SK-N-SH (cell line): ENCODE measurements at regions not wholly inside any gene's neighbourhood (a gene's known extent, or its start where the extent isn't known, plus 50 kb on each side); places are given as distances from the start of the nearest gene placed in this dataset.

Experiments used
- CTCF ChIA-PET: fragments of 300-600, 350-600 bp; formaldehyde crosslinking; extraction: SDS; loops from one replicate; lab custom pipeline; 2021; lab: Yijun Ruan, JAX
- POLR2A ChIA-PET: fragments of 350-600 bp; sonication (Branson Sonifier 250); formaldehyde crosslinking; extraction: SDS; loops from one replicate; lab custom pipeline; 2020; ENCODE audit warnings: antibody characterized with exemption, inconsistent platforms; lab: Yijun Ruan, JAX
- DNase-seq: peaks from one replicate; pipeline ENCODE4 v3.0.0; 2012
- H2AFZ ChIP-seq: fragments of 200-600 bp; sonication (generic); 2 replicates; pipeline ENCODE4 v1.8.1; 2016; ENCODE audit warnings: antibody characterized with exemption, mild to moderate bottlenecking, low read depth
- H3F3A ChIP-seq: fragments of 200-600 bp; sonication (generic); replicated peaks from 2 replicates; pipeline ENCODE3; 2016; ENCODE audit warnings: antibody characterized with exemption, mild to moderate bottlenecking; ENCODE audit not compliant: insufficient read depth
- H3K27ac ChIP-seq, 2 experiments: fragments of 200-500 bp in 1 of 2; fragments of 200-600 bp in 1 of 2; sonication (Bioruptor generic) in 1 of 2; sonication (generic), shearing (Covaris generic) in 1 of 2; 2 replicates each; pipeline versions ENCODE4 v1.5.1 to v1.6.1; 2014 to 2016; ENCODE audit warnings: low read depth in 2 of 2, inconsistent platforms in 1 of 2, low read length in 1 of 2, mild to moderate bottlenecking in 1 of 2, mixed read lengths in 1 of 2
- H3K27me3 ChIP-seq: fragments of 200-600 bp; sonication (generic), shearing (Covaris generic); 2 replicates; pipeline ENCODE4 v1.6.1; 2016; ENCODE audit warnings: mixed run types; ENCODE audit not compliant: insufficient read depth
- H3K36me3 ChIP-seq, 2 experiments: fragments of 200-500 bp in 1 of 2; fragments of 200-600 bp in 1 of 2; sonication (Bioruptor generic) in 1 of 2; sonication (generic) in 1 of 2; replicated peaks in 1 of 2; 2 replicates each; pipeline versions ENCODE3 to v1.5.1; 2014 to 2016; ENCODE audit warnings: low read length in 1 of 2, mild to moderate bottlenecking in 1 of 2; ENCODE audit not compliant: insufficient read depth in 2 of 2, control insufficient read depth in 1 of 2
- H3K4me1 ChIP-seq, 2 experiments: fragments of 200-500 bp in 1 of 2; fragments of 200-600 bp in 1 of 2; sonication (Bioruptor generic) in 1 of 2; sonication (generic), shearing (Covaris generic) in 1 of 2; 2 replicates each; pipeline versions ENCODE4 v1.5.1 to v1.6.1; 2014 to 2016; ENCODE audit warnings: low read depth in 1 of 2, low read length in 1 of 2, mixed run types in 1 of 2; ENCODE audit not compliant: insufficient read depth in 2 of 2, control insufficient read depth in 1 of 2
- H3K4me2 ChIP-seq: fragments of 200-600 bp; sonication (generic), shearing (Covaris generic); 2 replicates; pipeline ENCODE4 v1.6.1; 2017; ENCODE audit warnings: mixed run types
- H3K4me3 ChIP-seq, 2 experiments: fragments of 200-500 bp in 1 of 2; fragments of 200-600 bp in 1 of 2; sonication (Bioruptor generic) in 1 of 2; sonication (generic), shearing (Covaris generic) in 1 of 2; 2 replicates each; pipeline versions ENCODE4 v1.5.1 to v1.8.1; 2014 to 2016; ENCODE audit warnings: low read depth in 2 of 2, inconsistent platforms in 1 of 2, low read length in 1 of 2, mild to moderate bottlenecking in 1 of 2, mixed read lengths in 1 of 2, moderate library complexity in 1 of 2
- H3K79me2 ChIP-seq: fragments of 200-600 bp; sonication (generic); 2 replicates; pipeline ENCODE4 v1.8.1; 2017; ENCODE audit warnings: mild to moderate bottlenecking; ENCODE audit not compliant: insufficient read depth
- H3K9ac ChIP-seq: fragments of 200-600 bp; sonication (generic); 2 replicates; pipeline ENCODE4 v1.6.1; 2017; ENCODE audit warnings: mixed run types
- H3K9me2 ChIP-seq: fragments of 200-600 bp; sonication (generic); 2 replicates; pipeline ENCODE4 v1.6.1; 2017; ENCODE audit warnings: mixed run types
- H3K9me3 ChIP-seq: fragments of 200-600 bp; sonication (generic); 2 replicates; pipeline ENCODE4 v1.6.1; 2017; ENCODE audit warnings: mixed run types, mild to moderate bottlenecking, moderate library complexity
- H4K20me1 ChIP-seq: fragments of 200-600 bp; sonication (generic); 2 replicates; pipeline ENCODE4 v1.6.1; 2017; ENCODE audit warnings: mild to moderate bottlenecking, mixed run types; ENCODE audit not compliant: insufficient read depth
- CHD2 ChIP-seq: fragments of 150-350 bp; IDR thresholded peaks from 2 replicates; pipeline ENCODE4 v1.6.1; 2018; ENCODE audit warnings: low read length; ENCODE audit not compliant: partially characterized antibody
- CTCF ChIP-seq: fragments of 200-600 bp; sonication (generic); IDR thresholded peaks from 2 replicates; pipeline ENCODE4 v1.6.1; 2017; ENCODE audit warnings: antibody characterized with exemption, mild to moderate bottlenecking, moderate library complexity
- ELF1 ChIP-seq: IDR thresholded peaks from 2 replicates; pipeline ENCODE4 v1.4.0; 2012
- EP300 ChIP-seq, 2 experiments: IDR thresholded peaks; 2 replicates each; pipeline versions ENCODE4 v1.4.0 to v1.6.1; 2012; ENCODE audit warnings: borderline replicate concordance in 1 of 2, low read depth in 1 of 2, low read length in 1 of 2
- EZH2phosphoT487 ChIP-seq: fragments of 200-600 bp; sonication (generic); IDR thresholded peaks from 2 replicates; pipeline ENCODE4 v1.6.1; 2017; ENCODE audit warnings: low read depth, mixed run types, mild to moderate bottlenecking, antibody characterized with exemption, moderate library complexity, borderline replicate concordance
- FOXJ3 ChIP-seq: sonication (generic); formaldehyde crosslinking; IDR thresholded peaks from 2 replicates; pipeline ENCODE4 v1.5.1; 2020; ENCODE audit warnings: mild to moderate bottlenecking, missing genetic modification reagents
- GABPA ChIP-seq: IDR thresholded peaks from 2 replicates; pipeline ENCODE4 v1.4.0; 2012; ENCODE audit warnings: low read depth, mild to moderate bottlenecking
- GATA2 ChIP-seq: sonication (generic); formaldehyde crosslinking; IDR thresholded peaks from 2 replicates; pipeline ENCODE4 v1.5.0; 2020; ENCODE audit warnings: mild to moderate bottlenecking, missing genetic modification reagents
- JUND ChIP-seq: IDR thresholded peaks from 2 replicates; pipeline ENCODE4 v1.4.0; 2012
- MAX ChIP-seq: IDR thresholded peaks from 2 replicates; pipeline ENCODE4 v1.4.0; 2012; ENCODE audit warnings: low read depth
- MXI1 ChIP-seq: IDR thresholded peaks from 2 replicates; pipeline ENCODE4 v1.6.1; 2012; ENCODE audit warnings: mild to moderate bottlenecking, low read depth, low read length, improper control_type of control experiment
- NRF1 ChIP-seq: IDR thresholded peaks from 2 replicates; pipeline ENCODE4 v1.6.1; 2012; ENCODE audit warnings: low read depth, mild to moderate bottlenecking, low read length
- POLR2AphosphoS5 ChIP-seq: IDR thresholded peaks from 2 replicates; pipeline ENCODE4 v1.6.1; 2012; ENCODE audit warnings: low read depth, low read length
- RAD21 ChIP-seq: IDR thresholded peaks from 2 replicates; pipeline ENCODE4 v1.6.1; 2012; ENCODE audit warnings: mild to moderate bottlenecking, low read length
- RFX5 ChIP-seq: IDR thresholded peaks from 2 replicates; pipeline ENCODE4 v1.6.1; 2012; ENCODE audit warnings: mild to moderate bottlenecking, improper control_type of control experiment, low read length
- RXRA ChIP-seq: IDR thresholded peaks from 2 replicates; pipeline ENCODE4 v1.4.0; 2012; ENCODE audit warnings: low read depth, mild to moderate bottlenecking, borderline replicate concordance
- SIN3A ChIP-seq: IDR thresholded peaks from 2 replicates; pipeline ENCODE4 v1.6.1; 2012; ENCODE audit warnings: low read depth, mild to moderate bottlenecking, low read length, moderate library complexity, borderline replicate concordance
- SMC3 ChIP-seq: IDR thresholded peaks from 2 replicates; pipeline ENCODE4 v1.6.1; 2012; ENCODE audit warnings: low read depth, low read length, improper control_type of control experiment
- TEAD4 ChIP-seq: IDR thresholded peaks from 2 replicates; pipeline ENCODE4 v1.4.0; 2012; ENCODE audit warnings: mild to moderate bottlenecking, borderline replicate concordance; ENCODE audit not compliant: insufficient read depth
- YY1 ChIP-seq: IDR thresholded peaks from 2 replicates; pipeline ENCODE4 v1.4.0; 2012; ENCODE audit warnings: low read depth, mild to moderate bottlenecking
- ZBTB33 ChIP-seq: IDR thresholded peaks from 2 replicates; pipeline ENCODE4 v1.4.0; 2012; ENCODE audit warnings: low read depth, borderline replicate concordance
- WGBS: methylation state at CpG from one replicate; pipeline ENCODE4 v1.1.6; 2017; ENCODE audit warnings: low lambda C conversion rate; 5-methylcytosine and 5-hydroxymethylcytosine counted together
- TF ChIP-seq, protein P1 (sequence below): fragments of 150-350 bp; IDR thresholded peaks from 2 replicates; pipeline ENCODE4 v1.6.1; 2017; ENCODE audit warnings: antibody characterized with exemption, low read length, low read depth, borderline replicate concordance

GRCh38 chr3:25090698-25091453 is 337.2 kb upstream of the RARB start:
- ChIA-PET CTCF (no interaction called here), POLR2A (interaction anchor here (0.6 kb wide), 1 partner anchor 15 kb away, joined by 5 read pairs; no protein-coding TSS in a partner anchor)
- Histone ChIP-seq H3K27me3 (no peaks in the 10 kb centered on the region), H2AFZ (no peak overlapping the region), H3K79me2 (no peaks in the 10 kb centered on the region), H3F3A (no peaks in the 10 kb centered on the region), H3K9me3 (no peaks in the 10 kb centered on the region), H4K20me1 (no peaks in the 10 kb centered on the region), H3K36me3 (no peaks in the 10 kb centered on the region), H3K27ac (no peak overlapping the region), H3K9ac (no peak overlapping the region), H3K4me1 (no peaks in the 10 kb centered on the region; a peak in 1 of 4 replicates), H3K4me3 (no peak overlapping the region), H3K9me2 (no peaks in the 10 kb centered on the region), H3K4me2 (no peak overlapping the region)
- 53% methylated on average over 6 of the region's 6 CpGs for WGBS
- no peak for TF ChIP-seq ELF1
- no peak for TF ChIP-seq NRF1
- TF ChIP-seq JUND: no peak
- TF ChIP-seq CHD2: no peak
- TF ChIP-seq FOXJ3 (CRISPR knock-in tag): no peak
- TF ChIP-seq RAD21: no peak
- no peak for TF ChIP-seq POLR2AphosphoS5
- no peak for TF ChIP-seq TEAD4
- TF ChIP-seq SMC3: no peak
- no peak for TF ChIP-seq MAX
- no peak for TF ChIP-seq CTCF
- TF ChIP-seq RXRA: no peak
- no peak for TF ChIP-seq SIN3A
- TF ChIP-seq, protein P1, sequence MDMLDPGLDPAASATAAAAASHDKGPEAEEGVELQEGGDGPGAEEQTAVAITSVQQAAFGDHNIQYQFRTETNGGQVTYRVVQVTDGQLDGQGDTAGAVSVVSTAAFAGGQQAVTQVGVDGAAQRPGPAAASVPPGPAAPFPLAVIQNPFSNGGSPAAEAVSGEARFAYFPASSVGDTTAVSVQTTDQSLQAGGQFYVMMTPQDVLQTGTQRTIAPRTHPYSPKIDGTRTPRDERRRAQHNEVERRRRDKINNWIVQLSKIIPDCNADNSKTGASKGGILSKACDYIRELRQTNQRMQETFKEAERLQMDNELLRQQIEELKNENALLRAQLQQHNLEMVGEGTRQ: no peak
- TF ChIP-seq EP300 (IDR thresholded peaks at IDR 0.05; ENCODE audit: borderline replicate concordance in 1 of 2, low read depth in 1 of 2, low read length in 1 of 2): no peak
- TF ChIP-seq YY1: no peak
- DNase-seq: no peak

DNA sequence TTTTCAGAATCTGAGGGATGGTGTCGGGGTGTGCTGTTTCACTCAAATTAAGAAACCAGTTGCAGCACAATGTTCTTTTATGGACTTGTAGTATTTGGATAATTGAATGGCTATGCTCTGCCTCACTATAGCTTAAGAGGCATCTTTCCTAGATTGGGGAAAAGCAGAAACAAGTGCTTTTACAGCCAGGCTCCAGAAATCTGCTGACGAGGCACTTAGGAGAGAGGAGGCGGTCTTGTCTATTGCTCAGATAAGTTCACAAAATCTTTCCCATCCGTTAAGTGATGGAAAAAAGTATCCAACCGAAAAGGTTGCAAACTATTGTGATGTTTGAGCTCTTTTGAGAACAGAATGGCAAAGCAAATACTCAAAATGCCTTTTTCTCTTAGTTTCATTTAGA is 336.1 kb upstream of the RARB start:
- CTCF ChIA-PET: no interaction called here
- Histone ChIP-seq H3K4me2 (no peak overlapping the region), H3K9me2 (no peaks in the 10 kb centered on the region), H3K9me3 (no peaks in the 10 kb centered on the region), H3K4me1 (no peaks in the 10 kb centered on the region; a peak in 1 of 4 replicates), H3F3A (no peaks in the 10 kb centered on the region), H4K20me1 (no peaks in the 10 kb centered on the region), H3K36me3 (no peaks in the 10 kb centered on the region), H3K79me2 (no peaks in the 10 kb centered on the region), H3K27ac (no peak overlapping the region), H3K9ac (no peak overlapping the region), H3K4me3 (no peak overlapping the region), H2AFZ (no peak overlapping the region), H3K27me3 (no peaks in the 10 kb centered on the region)
- no peak for DNase-seq
- POLR2A ChIA-PET: no interaction called here
- no peak for TF ChIP-seq MXI1
- no peak for TF ChIP-seq GATA2 (CRISPR knock-in tag)
- no peak for TF ChIP-seq EZH2phosphoT487
- TF ChIP-seq SMC3: no peak
- TF ChIP-seq ZBTB33: no peak
- TF ChIP-seq CTCF: no peak
- no peak for TF ChIP-seq RFX5
- TF ChIP-seq GABPA: no peak
- TF ChIP-seq CHD2: no peak
- 60% methylated on average over 5 of the region's 5 CpGs for WGBS
